ENCODE measurements at regions not wholly inside any gene's neighbourhood (a gene's known extent, or its start where the extent isn't known, plus 50 kb on each side); places are given as distances from the start of the nearest gene placed in this dataset.

DNA sequence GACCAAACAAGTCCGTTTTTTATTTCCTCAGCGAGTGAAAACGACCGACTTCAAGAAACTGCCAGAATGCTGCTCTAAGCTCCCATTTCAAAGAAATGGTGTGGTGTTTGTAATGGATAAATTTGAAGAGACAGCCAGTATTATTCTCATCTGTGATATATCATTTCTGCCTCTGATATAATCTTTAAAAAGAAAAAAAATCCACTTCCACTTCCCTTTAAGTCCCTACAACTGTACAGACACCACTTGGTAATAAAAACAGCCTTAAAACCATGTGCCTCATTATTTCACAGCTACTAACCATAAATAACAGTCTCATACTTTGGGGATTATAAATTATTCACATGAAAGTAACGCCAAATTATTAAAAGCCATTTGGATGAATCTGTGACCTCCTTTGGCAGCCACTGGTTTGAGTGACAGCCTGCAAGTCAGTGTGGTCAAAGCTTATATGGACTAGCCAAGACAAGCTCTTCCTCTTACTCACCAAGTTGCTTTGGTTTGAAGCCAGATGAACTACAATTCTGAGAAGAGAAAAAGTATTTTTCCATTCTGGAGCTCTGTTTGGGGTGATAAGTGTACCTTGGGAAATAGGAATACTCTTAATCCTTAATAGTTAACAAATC is 168.0 kb downstream of the SHOX2 start:
- WGBS, 2 experiments (ENCODE audit: extremely low coverage in 1 of 2, insufficient coverage in 1 of 2, insufficient read length in 1 of 2, insufficient replicate concordance in 2 of 2, low coverage in 1 of 2, low lambda C conversion rate in 2 of 2, missing lambda C conversion rate in 1 of 2): 94% methylated on average over 5 of the region's 5 CpGs; no CpG with 5 or more reads in 1 of the 2 experiments
- no peak overlapping the region for H3K27ac ChIP-seq (ENCODE audit: low read depth, low read length)

More for the DNA sequence above, 168.0 kb downstream of the SHOX2 start:
- no peaks in the 10 kb centered on the region for H3K27me3 ChIP-seq (replicated peaks in 1 of 4; ENCODE audit: control insufficient read depth in 3 of 4, extremely low read depth in 1 of 4, insufficient read depth in 3 of 4, low read length in 3 of 4)
- H3K14ac ChIP-seq (ENCODE audit: insufficient read length): no peak overlapping the region
- H3K79me1 ChIP-seq (ENCODE audit: low read depth, low read length): no peaks in the 10 kb centered on the region
- no peak overlapping the region for H3K56ac ChIP-seq (replicated peaks; ENCODE audit: insufficient read length, low read depth, low read length)
- no peak for DNase-seq (ENCODE audit: low read depth in 1 of 2, low spot score in 2 of 2)
- H3K4ac ChIP-seq (replicated peaks; ENCODE audit: insufficient read length, low read depth, low read length): no peak overlapping the region
- POLR2A ChIA-PET (ENCODE audit: partially characterized antibody): no interaction called here
- H2BK20ac ChIP-seq (ENCODE audit: low read length): no peak overlapping the region
- no peaks in the 10 kb centered on the region for H4K20me1 ChIP-seq (replicated peaks in 1 of 2; ENCODE audit: control insufficient read depth in 1 of 2, insufficient read depth in 2 of 2, low read length in 2 of 2)
- H3K4me1 ChIP-seq (replicated peaks in 1 of 4; ENCODE audit: control insufficient read depth in 3 of 4, insufficient read depth in 4 of 4, low read length in 3 of 4): no peaks in the 10 kb centered on the region
- H3K36me3 ChIP-seq (ENCODE audit: control insufficient read depth in 2 of 4, insufficient read depth in 4 of 4, low read length in 3 of 4): no peaks in the 10 kb centered on the region
- H3K9ac ChIP-seq (replicated peaks in 1 of 4; ENCODE audit: extremely low read depth in 1 of 4, low read depth in 3 of 4, low read length in 3 of 4): no peak overlapping the region
- no peak overlapping the region for H4K5ac ChIP-seq (ENCODE audit: insufficient read length, low read depth, low read length)
- H2AK5ac ChIP-seq (ENCODE audit: low read depth, low read length): no peak overlapping the region
- H2BK15ac ChIP-seq (ENCODE audit: low read length): no peak overlapping the region
- H3K18ac ChIP-seq (ENCODE audit: extremely low read depth, low read length): no peak overlapping the region
- CTCF ChIA-PET (ENCODE audit: partially characterized antibody): no interaction called here
- H3K79me2 ChIP-seq (ENCODE audit: control insufficient read depth in 1 of 2, insufficient read depth in 2 of 2, low read length in 2 of 2): no peaks in the 10 kb centered on the region
- H3K23me2 ChIP-seq (ENCODE audit: low read depth, low read length): no peaks in the 10 kb centered on the region
- H3K9me3 ChIP-seq (ENCODE audit: insufficient read depth in 2 of 2, low read depth in 1 of 2, low read length in 1 of 2): no peaks in the 10 kb centered on the region
- H4K91ac ChIP-seq (replicated peaks; ENCODE audit: insufficient read length, low read length): no peak overlapping the region
- H3K4me2 ChIP-seq (ENCODE audit: insufficient read depth in 1 of 2, low read depth in 2 of 2, low read length in 2 of 2): no peak overlapping the region
- H3K4me3 ChIP-seq (ENCODE audit: extremely low read depth in 1 of 4, insufficient read depth in 2 of 4, low read depth in 3 of 4, low read length in 4 of 4): no peak overlapping the region
- no peak for TF ChIP-seq SP1 (IDR thresholded peaks at IDR 0.05; ENCODE audit: low read depth, low read length)
- TF ChIP-seq SUZ12 (IDR thresholded peaks at IDR 0.05; ENCODE audit: low read length): no peak
- TF ChIP-seq, protein P1, sequence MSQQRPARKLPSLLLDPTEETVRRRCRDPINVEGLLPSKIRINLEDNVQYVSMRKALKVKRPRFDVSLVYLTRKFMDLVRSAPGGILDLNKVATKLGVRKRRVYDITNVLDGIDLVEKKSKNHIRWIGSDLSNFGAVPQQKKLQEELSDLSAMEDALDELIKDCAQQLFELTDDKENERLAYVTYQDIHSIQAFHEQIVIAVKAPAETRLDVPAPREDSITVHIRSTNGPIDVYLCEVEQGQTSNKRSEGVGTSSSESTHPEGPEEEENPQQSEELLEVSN (IDR thresholded peaks at IDR 0.05): no peak
- TF ChIP-seq ZNF274 (IDR thresholded peaks at IDR 0.05; ENCODE audit: borderline replicate concordance, extremely low read depth, low read length): no peak
- H3K23ac ChIP-seq (ENCODE audit: insufficient read length): no peak overlapping the region
- H4K8ac ChIP-seq (ENCODE audit: extremely low read depth, insufficient read depth, low read length): no peak overlapping the region
- no peak overlapping the region for H2AFZ ChIP-seq (ENCODE audit: low read length)
- H2BK5ac ChIP-seq (ENCODE audit: low read depth, low read length): no peak overlapping the region
- no peak overlapping the region for H2BK12ac ChIP-seq (ENCODE audit: low read depth, low read length)
- no peak overlapping the region for H2BK120ac ChIP-seq (replicated peaks; ENCODE audit: low read depth, low read length)
- FAIRE-seq: no peak
